Body of pancreas (tissue), 4 donors: ENCODE measurements at regions not wholly inside any gene's neighbourhood (a gene's known extent, or its start where the extent isn't known, plus 50 kb on each side); places are given as distances from the start of the nearest gene placed in this dataset.

Source experiments
- ATAC-seq: fragments of 150-250 bp; one replicate; pipeline ENCODE4 v1.9.1; 2016
- DNase-seq, 4 donors: peaks; one replicate each; pipeline ENCODE4 v3.0.0-alpha.2; 2019
- H3K27ac ChIP-seq, 4 donors: fragments of 200-600 bp; sonication (generic); 1 replicate in 3 of 4; 2 replicates in 1 of 4; pipeline versions ENCODE4 v1.5.1 to v1.6.1; 2016 to 2019; ENCODE audit warnings: mild to moderate bottlenecking in 1 of 4, mixed read lengths in 1 of 4, moderate library complexity in 1 of 4
- H3K27me3 ChIP-seq, 2 donors: fragments of 200-600 bp; sonication (generic); one replicate each; pipeline ENCODE4 v1.6.0; 2016; ENCODE audit warnings: mild to moderate bottlenecking in 1 of 2
- H3K36me3 ChIP-seq, 2 donors: fragments of 200-600 bp; sonication (generic); replicated peaks in 1 of 2; 2 replicates each; pipeline ENCODE4 v1.5.1; 2016; ENCODE audit warnings: low read depth in 2 of 2; ENCODE audit not compliant: insufficient read depth in 1 of 2
- H3K4me1 ChIP-seq: fragments of 200-600 bp; sonication (generic); one replicate; pipeline ENCODE4 v1.6.0; 2016
- H3K4me3 ChIP-seq, 2 donors: fragments of 200-600 bp; sonication (generic); 1 replicate in 1 of 2; 2 replicates in 1 of 2; pipeline ENCODE4 v1.5.1; 2016 to 2019
- H3K9me3 ChIP-seq, 3 donors: fragments of 200-600 bp; sonication (generic); 1 replicate in 2 of 3; 2 replicates in 1 of 3; pipeline ENCODE4 v1.5.1; 2016
- CTCF ChIP-seq, 7 experiments: fragments of 450-650 bp in 4 of 7; fragments of 200-600 bp in 3 of 7; sonication (generic) in 3 of 7; IDR thresholded peaks; one replicate each; pipeline ENCODE4 v1.5.1; 2016 to 2019; ENCODE audit warnings: antibody characterized with exemption in 7 of 7
- POLR2A ChIP-seq, 3 donors: fragments of 450-650 bp; IDR thresholded peaks; one replicate each; pipeline ENCODE4 v1.6.1; 2016; ENCODE audit warnings: antibody characterized with exemption in 3 of 3, mild to moderate bottlenecking in 2 of 3
- WGBS, 2 donors: methylation state at CpG; one replicate each; pipeline ENCODE4 v1.1.5; 2017; 5-methylcytosine and 5-hydroxymethylcytosine counted together
- intact Hi-C: fragments of 100-400 bp; cut with DNase I; formaldehyde crosslinking; loops from one replicate; pipeline ENCODE4 v1.15.1; 2023

- ATAC-seq = no peak
- DNase-seq = no peak
- WGBS, 2 donors = 70 to 75% methylated on average over 2 of the region's 2 CpGs
- intact Hi-C loops = no loop called here
- no peak overlapping the region for H3K27ac ChIP-seq
- no peaks in the 10 kb centered on the region for H3K36me3 ChIP-seq
- TF ChIP-seq CTCF (IDR thresholded peaks at IDR 0.05) (no peak), POLR2A (IDR thresholded peaks at IDR 0.05) (no peak)
- no peaks in the 10 kb centered on the region for H3K9me3 ChIP-seq
- H3K4me1 ChIP-seq = no peaks in the 10 kb centered on the region
- H3K27me3 ChIP-seq = no peaks in the 10 kb centered on the region
- no peak overlapping the region for H3K4me3 ChIP-seq
Measured at GRCh38 chr5:77943851-77944250, 167.7 kb upstream of the TBCA start.

- H3K27me3 ChIP-seq = no peaks in the 10 kb centered on the region
- 75 to 89% methylated on average over 10 of the region's 10 CpGs for whole genome bisulfite sequencing, 2 donors
Measured at GRCh38 chr5:77942578-77943239, 166.6 kb upstream of the TBCA start.

GRCh38 chr5:77937015-77937908 lies 161.1 kb upstream of the TBCA start:
- H3K9me3 ChIP-seq = no peaks in the 10 kb centered on the region
- no peak overlapping the region for H3K4me3 ChIP-seq
- no peak overlapping the region for H3K27ac ChIP-seq
- H3K36me3 ChIP-seq = no peaks in the 10 kb centered on the region
- intact Hi-C loops = no loop called here
- TF ChIP-seq CTCF (IDR thresholded peaks at IDR 0.05) = no peak
- TF ChIP-seq POLR2A (IDR thresholded peaks at IDR 0.05) = no peak
- 55 to 71% methylated on average over 6 of the region's 6 CpGs for WGBS, 2 donors
- DNase-seq = no peak
- ATAC-seq = no peak
- H3K27me3 ChIP-seq = no peaks in the 10 kb centered on the region
- no peaks in the 10 kb centered on the region for H3K4me1 ChIP-seq

More at GRCh38 chr5:77942578-77943239, 166.6 kb upstream of the TBCA start:
- no peak for TF ChIP-seq CTCF (IDR thresholded peaks at IDR 0.05)
- no peak for TF ChIP-seq POLR2A (IDR thresholded peaks at IDR 0.05)
- intact Hi-C loops = no loop called here
- H3K4me1 ChIP-seq = no peaks in the 10 kb centered on the region
- no peaks in the 10 kb centered on the region for H3K36me3 ChIP-seq
- no peak for DNase-seq
- no peaks in the 10 kb centered on the region for H3K9me3 ChIP-seq
- no peak overlapping the region for H3K27ac ChIP-seq
- no peak overlapping the region for H3K4me3 ChIP-seq
- ATAC-seq = no peak

- 76 to 78% methylated on average over 3 of the region's 3 CpGs for WGBS, 2 donors
- Histone ChIP-seq H3K27ac (no peak overlapping the region), H3K9me3 (no peaks in the 10 kb centered on the region)
Measured at GRCh38 chr5:77936365-77936693, 160.2 kb upstream of the TBCA start.

More at GRCh38 chr5:77936365-77936693, 160.2 kb upstream of the TBCA start:
- no peak for DNase-seq
- H3K4me1 ChIP-seq = no peaks in the 10 kb centered on the region
- ATAC-seq = no peak
- intact Hi-C loops = no loop called here
- H3K4me3 ChIP-seq = no peak overlapping the region
- H3K36me3 ChIP-seq = no peaks in the 10 kb centered on the region
- no peak for TF ChIP-seq POLR2A (IDR thresholded peaks at IDR 0.05)
- TF ChIP-seq CTCF (IDR thresholded peaks at IDR 0.05) = no peak
- no peaks in the 10 kb centered on the region for H3K27me3 ChIP-seq
